SU-DHL-6 (cell line): ENCODE measurements at regions not wholly inside any gene's neighbourhood (a gene's known extent, or its start where the extent isn't known, plus 50 kb on each side); places are given as distances from the start of the nearest gene placed in this dataset.

Source experiments
- H2AFZ ChIP-seq: fragments of 200-600 bp; sonication (generic); 2 replicates; pipeline ENCODE4 v1.6.1; 2014; ENCODE audit warnings: low read depth, mild to moderate bottlenecking, moderate library complexity, mixed read lengths, antibody characterized with exemption, low read length; ENCODE audit not compliant: severe bottlenecking
- H3F3A ChIP-seq: fragments of 200-600 bp; shearing (Covaris generic); 2 replicates; pipeline ENCODE4 v1.6.0; 2016; ENCODE audit warnings: antibody characterized with exemption, mild to moderate bottlenecking; ENCODE audit not compliant: insufficient read depth
- H3K27ac ChIP-seq: fragments of 200-600 bp; sonication (generic); 2 replicates; pipeline ENCODE4 v1.5.1; 2016; ENCODE audit warnings: low read depth, mild to moderate bottlenecking, low read length, moderate library complexity, mixed read lengths
- H3K27me3 ChIP-seq: fragments of 200-600 bp; sonication (generic), shearing (Covaris generic); 2 replicates; pipeline ENCODE4 v1.6.0; 2014; ENCODE audit warnings: mild to moderate bottlenecking, low read length
- H3K36me3 ChIP-seq: fragments of 200-600 bp; sonication (generic); 2 replicates; pipeline ENCODE4 v1.6.1; 2014; ENCODE audit warnings: mild to moderate bottlenecking, low read length, mixed read lengths
- H3K4me2 ChIP-seq: fragments of 300-600, 200-600 bp; shearing (Covaris generic), sonication (generic); 2 replicates; pipeline ENCODE4 v1.6.0; 2014; ENCODE audit warnings: low read length, low read depth, mild to moderate bottlenecking; ENCODE audit not compliant: poor library complexity, severe bottlenecking
- H3K4me3 ChIP-seq: fragments of 200-600 bp; sonication (generic); 2 replicates; pipeline ENCODE4 v1.5.1; 2014; ENCODE audit warnings: antibody characterized with exemption, low read length, mild to moderate bottlenecking, mixed read lengths; ENCODE audit not compliant: insufficient read depth, poor library complexity, severe bottlenecking
- H3K79me2 ChIP-seq: fragments of 200-600 bp; sonication (generic); 2 replicates; pipeline ENCODE4 v1.6.1; 2014; ENCODE audit warnings: mild to moderate bottlenecking, low read length, moderate library complexity; ENCODE audit not compliant: insufficient read depth
- H3K9ac ChIP-seq: fragments of 200-600 bp; sonication (generic); 2 replicates; pipeline ENCODE4 v1.7.0; 2014; ENCODE audit warnings: mild to moderate bottlenecking, low read length
- H3K9me2 ChIP-seq: fragments of 200-600 bp; sonication (generic); replicated peaks from 2 replicates; pipeline ENCODE4 v1.6.1; 2014; ENCODE audit warnings: low read length; ENCODE audit not compliant: insufficient read depth
- H3K9me3 ChIP-seq: fragments of 200-600 bp; sonication (generic); 2 replicates; pipeline ENCODE4 v1.6.1; 2014; ENCODE audit warnings: low read length, mixed read lengths; ENCODE audit not compliant: insufficient read depth
- H4K20me1 ChIP-seq: fragments of 200-600 bp; sonication (generic); 2 replicates; pipeline ENCODE4 v1.6.1; 2014; ENCODE audit warnings: low read depth, mild to moderate bottlenecking, antibody characterized with exemption, low read length, moderate library complexity, mixed read lengths
- CTCF ChIP-seq: fragments of 200-600 bp; sonication (generic); IDR thresholded peaks from one replicate; pipeline ENCODE4 v1.5.1; 2017; ENCODE audit warnings: antibody characterized with exemption, mild to moderate bottlenecking, low read length, moderate library complexity; ENCODE audit not compliant: insufficient read depth, poor library complexity, severe bottlenecking
- EZH2phosphoT487 ChIP-seq: fragments of 200-600 bp; sonication (generic), shearing (Covaris generic); conservative IDR thresholded peaks from 2 replicates; pipeline ENCODE4 v1.6.1; 2018; ENCODE audit warnings: mild to moderate bottlenecking, antibody characterized with exemption, low read length, moderate library complexity, mixed read lengths

GRCh38 chr9:107588393-107588792, 98.8 kb upstream of the KLF4 start:
- Histone ChIP-seq H3K27me3 (no peaks in the 10 kb centered on the region), H3K27ac (no peak overlapping the region), H3K9ac (no peak overlapping the region), H3K79me2 (no peaks in the 10 kb centered on the region), H4K20me1 (no peaks in the 10 kb centered on the region), H2AFZ (no peak overlapping the region), H3K9me2 (no peaks in the 10 kb centered on the region), H3F3A (no peaks in the 10 kb centered on the region), H3K4me2 (no peak overlapping the region), H3K9me3 (no peaks in the 10 kb centered on the region), H3K4me3 (no peak overlapping the region), H3K36me3 (no peaks in the 10 kb centered on the region)
- no peak for TF ChIP-seq CTCF
- TF ChIP-seq EZH2phosphoT487, result no peak

GRCh38 chr9:107587191-107587963, 97.8 kb upstream of the KLF4 start:
- TF ChIP-seq EZH2phosphoT487 (no peak), CTCF (no peak)
- Histone ChIP-seq H3K4me3 (no peak overlapping the region), H3K9ac (no peak overlapping the region)

GRCh38 chr9:107586493-107586892, 96.9 kb upstream of the KLF4 start:
- no peaks in the 10 kb centered on the region for H3K9me2 ChIP-seq
- H3K27me3 ChIP-seq, result no peaks in the 10 kb centered on the region
- H3K9ac ChIP-seq, result no peak overlapping the region

More at GRCh38 chr9:107587191-107587963, 97.8 kb upstream of the KLF4 start:
- Histone ChIP-seq H3K79me2 (no peaks in the 10 kb centered on the region), H3F3A (no peaks in the 10 kb centered on the region), H3K27ac (no peak overlapping the region), H2AFZ (no peak overlapping the region), H3K9me2 (no peaks in the 10 kb centered on the region), H3K9me3 (no peaks in the 10 kb centered on the region), H3K36me3 (no peaks in the 10 kb centered on the region), H3K4me2 (no peak overlapping the region), H3K27me3 (no peaks in the 10 kb centered on the region), H4K20me1 (no peaks in the 10 kb centered on the region)

More at GRCh38 chr9:107586493-107586892, 96.9 kb upstream of the KLF4 start:
- Histone ChIP-seq H3F3A (no peaks in the 10 kb centered on the region), H4K20me1 (no peaks in the 10 kb centered on the region), H3K4me3 (no peak overlapping the region), H3K36me3 (no peaks in the 10 kb centered on the region), H3K4me2 (no peak overlapping the region), H3K27ac (no peak overlapping the region), H2AFZ (no peak overlapping the region), H3K9me3 (no peaks in the 10 kb centered on the region), H3K79me2 (no peaks in the 10 kb centered on the region)
- TF ChIP-seq EZH2phosphoT487, result no peak
- no peak for TF ChIP-seq CTCF
